HG02970 (cell line): ENCODE measurements at regions not wholly inside any gene's neighbourhood (a gene's known extent, or its start where the extent isn't known, plus 50 kb on each side); places are given as distances from the start of the nearest gene placed in this dataset.

Experiments used
- ATAC-seq: cut with Tn5 transposase; IDR thresholded peaks from one replicate; pipeline ENCODE4 v1.9.1; 2021; ENCODE audit warnings: mild to moderate bottlenecking, moderate library complexity, moderate number of reproducible peaks; ENCODE audit not compliant: unreplicated experiment, low FRiP score

- no peak for ATAC-seq
Observed at GRCh38 chr2:5751873-5752482, 59.8 kb downstream of the SOX11 start.

DNA sequence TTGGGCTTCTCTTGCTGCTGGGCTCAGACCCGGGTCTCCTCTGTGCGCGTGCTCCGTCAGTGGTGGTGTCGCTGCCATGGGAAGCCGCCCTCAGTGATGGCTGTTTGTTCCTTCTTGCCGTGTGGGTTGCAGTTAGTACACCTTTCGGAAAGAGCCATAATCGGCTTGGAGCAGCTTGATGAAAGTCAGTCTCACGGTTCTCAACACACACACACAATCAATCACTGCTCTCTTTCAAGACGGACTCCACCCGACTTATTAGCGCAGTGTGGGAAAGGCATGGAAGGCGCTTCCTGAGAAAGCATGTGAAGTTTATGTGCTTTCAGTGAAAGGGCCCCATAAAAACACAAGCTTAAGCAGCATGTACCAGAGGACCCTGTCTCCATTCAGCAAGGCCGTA lies 64.1 kb downstream of the SOX11 start:
- no peak for ATAC-seq

DNA sequence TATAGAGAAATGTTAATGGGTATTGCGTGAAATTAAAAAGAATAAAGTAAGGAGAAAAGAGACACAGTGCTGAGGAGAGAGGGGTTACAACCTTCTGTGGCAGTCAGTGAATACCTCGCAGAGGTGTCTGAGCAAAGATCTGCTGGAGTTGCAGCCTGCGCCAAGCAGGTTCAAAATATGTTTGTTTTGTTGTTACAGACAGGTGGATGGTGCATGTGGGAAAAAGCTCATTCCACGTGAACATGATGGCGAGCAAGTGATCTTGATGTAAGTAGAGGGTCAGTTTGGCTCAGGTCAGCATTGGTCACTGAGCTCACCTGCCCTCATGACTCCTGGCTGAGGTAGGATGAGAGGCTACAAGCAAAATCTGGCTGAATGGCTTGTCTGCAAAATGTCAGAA lies 66.2 kb downstream of the SOX11 start:
- no peak for ATAC-seq

DNA sequence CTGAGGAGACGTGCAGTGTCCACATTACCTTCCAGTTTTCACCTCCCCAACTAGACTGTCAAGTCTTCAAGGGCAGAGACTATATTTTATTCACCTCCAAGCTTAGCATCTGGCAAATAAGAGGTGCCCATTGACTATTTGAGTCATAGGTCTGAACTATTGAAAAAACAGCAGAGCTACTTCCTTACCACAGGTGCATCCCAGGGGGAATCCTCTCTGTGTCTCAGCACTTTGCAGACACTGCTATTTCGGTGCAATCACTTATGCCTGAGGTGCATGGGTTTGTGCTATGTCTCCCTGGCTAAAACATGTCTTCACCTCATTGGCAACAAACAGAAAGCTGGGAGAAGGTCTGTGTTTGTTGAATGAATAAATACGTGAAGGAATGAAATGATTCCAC lies 67.8 kb downstream of the SOX11 start:
- ATAC-seq = no peak

- no peak for ATAC-seq
Observed at GRCh38 chr2:5763531-5763930, 71.3 kb downstream of the SOX11 start.

DNA sequence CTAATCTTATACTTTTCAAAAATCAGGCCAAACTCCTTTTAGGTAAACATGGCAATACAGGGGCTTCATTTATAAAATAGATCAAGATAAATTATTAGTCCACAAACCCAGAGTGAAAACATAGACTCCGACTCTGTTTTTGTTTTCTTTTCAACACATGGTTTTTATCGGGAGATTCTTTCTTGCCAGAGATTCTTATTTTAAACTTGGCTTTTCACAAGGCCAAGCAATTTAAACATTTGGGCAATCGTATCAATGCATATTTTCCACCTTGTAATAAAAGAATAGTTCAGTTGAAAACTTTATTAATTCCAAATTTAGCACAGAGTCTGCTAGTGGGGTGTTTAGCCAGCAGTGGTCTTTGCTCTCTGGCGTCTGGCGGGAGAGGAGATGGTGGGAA lies 71.9 kb downstream of the SOX11 start:
- no peak for ATAC-seq

GRCh38 chr2:5766056-5766455 lies 73.9 kb downstream of the SOX11 start:
- no peak for ATAC-seq

- ATAC-seq = no peak
Observed at GRCh38 chr2:5766561-5766960, 74.4 kb downstream of the SOX11 start.

GRCh38 chr2:5777131-5777535 lies 84.9 kb downstream of the SOX11 start:
- ATAC-seq = no peak

GRCh38 chr2:5781679-5782078 lies 89.5 kb downstream of the SOX11 start:
- ATAC-seq = no peak

DNA sequence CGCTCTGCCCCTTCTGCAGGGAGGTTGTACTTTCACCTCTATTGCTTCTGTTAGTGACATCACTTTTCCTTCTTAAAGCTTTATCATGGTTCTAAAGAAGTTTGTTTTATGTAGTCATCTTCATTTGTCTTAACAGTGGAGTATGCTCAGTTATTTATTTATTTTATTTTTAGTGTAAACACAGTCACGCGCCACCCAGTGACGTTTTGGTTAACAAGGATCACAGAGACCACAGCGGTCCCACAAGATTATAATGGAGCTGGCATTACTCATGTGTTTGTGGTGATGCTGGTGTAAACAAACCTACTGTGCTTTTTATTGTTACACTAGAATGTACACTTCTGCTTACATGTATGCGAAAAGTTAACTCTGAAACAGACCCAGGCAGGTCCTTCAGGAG lies 89.9 kb downstream of the SOX11 start:
- no peak for ATAC-seq

DNA sequence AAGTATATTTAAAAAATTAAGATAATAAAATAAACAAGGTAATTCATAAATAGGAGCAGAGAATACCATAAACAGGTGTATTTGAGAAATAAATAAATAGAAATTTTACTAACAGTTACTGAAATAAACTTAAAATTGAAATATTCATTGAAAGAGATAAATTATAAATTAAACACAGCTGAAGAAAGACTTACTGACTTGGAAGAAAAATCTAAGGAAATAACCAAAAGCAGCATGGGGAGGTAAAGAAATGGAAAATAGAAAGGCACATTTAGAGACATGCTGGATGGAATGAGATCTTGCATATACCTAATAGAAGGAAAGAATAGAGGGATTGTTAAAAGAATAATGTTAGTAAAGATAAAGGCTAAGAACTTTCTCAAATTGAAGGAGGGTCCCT lies 96.3 kb downstream of the SOX11 start:
- no peak for ATAC-seq

DNA sequence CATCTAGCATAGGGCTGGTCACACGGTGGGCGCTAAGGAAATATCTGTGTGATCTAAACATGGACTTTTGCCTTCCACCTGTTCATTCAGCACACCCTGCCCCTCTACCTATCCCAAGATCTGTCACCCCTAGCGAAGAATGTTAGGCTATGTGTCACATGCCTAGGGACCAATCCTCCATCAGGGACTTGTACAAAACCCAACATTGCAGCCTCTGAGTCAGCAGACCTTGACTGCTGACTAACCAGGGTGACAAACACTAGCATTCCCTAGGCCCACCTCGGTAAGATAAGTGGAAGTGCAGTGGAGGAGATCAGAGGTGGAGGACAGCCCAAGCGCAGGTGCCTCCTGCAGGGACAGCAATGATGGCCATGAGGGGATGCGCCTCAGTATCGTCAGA lies 99.2 kb downstream of the SOX11 start:
- ATAC-seq = no peak

GRCh38 chr2:5794012-5794411 lies 101.8 kb downstream of the SOX11 start:
- no peak for ATAC-seq

GRCh38 chr2:5798084-5798483 lies 105.9 kb downstream of the SOX11 start:
- ATAC-seq = no peak

DNA sequence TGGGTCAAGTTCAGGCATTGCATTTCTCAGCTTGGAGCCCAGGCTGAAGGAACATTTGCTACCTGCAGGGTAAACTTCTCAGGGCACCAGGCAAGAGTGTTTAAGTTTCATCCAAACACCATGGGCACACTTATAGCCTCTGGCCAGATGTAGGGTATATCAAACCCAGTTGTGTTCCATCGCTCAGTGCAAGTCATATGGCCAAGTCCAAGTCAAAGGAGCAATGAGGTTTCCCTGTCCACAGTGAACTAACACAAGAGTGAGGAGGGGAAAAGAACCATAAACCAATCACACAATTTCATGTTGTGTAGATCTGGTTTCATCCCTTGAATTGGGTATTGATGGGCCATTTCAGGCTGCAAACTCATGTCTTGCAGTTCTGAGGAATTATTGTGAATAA lies 107.2 kb downstream of the SOX11 start:
- no peak for ATAC-seq

GRCh38 chr2:5803547-5803946 lies 111.4 kb downstream of the SOX11 start:
- no peak for ATAC-seq

GRCh38 chr2:5818961-5819600 lies 126.9 kb downstream of the SOX11 start:
- no peak for ATAC-seq

- no peak for ATAC-seq
Observed at GRCh38 chr2:5824126-5824525, 131.9 kb downstream of the SOX11 start.

GRCh38 chr2:5825686-5826085 lies 133.5 kb downstream of the SOX11 start:
- no peak for ATAC-seq

DNA sequence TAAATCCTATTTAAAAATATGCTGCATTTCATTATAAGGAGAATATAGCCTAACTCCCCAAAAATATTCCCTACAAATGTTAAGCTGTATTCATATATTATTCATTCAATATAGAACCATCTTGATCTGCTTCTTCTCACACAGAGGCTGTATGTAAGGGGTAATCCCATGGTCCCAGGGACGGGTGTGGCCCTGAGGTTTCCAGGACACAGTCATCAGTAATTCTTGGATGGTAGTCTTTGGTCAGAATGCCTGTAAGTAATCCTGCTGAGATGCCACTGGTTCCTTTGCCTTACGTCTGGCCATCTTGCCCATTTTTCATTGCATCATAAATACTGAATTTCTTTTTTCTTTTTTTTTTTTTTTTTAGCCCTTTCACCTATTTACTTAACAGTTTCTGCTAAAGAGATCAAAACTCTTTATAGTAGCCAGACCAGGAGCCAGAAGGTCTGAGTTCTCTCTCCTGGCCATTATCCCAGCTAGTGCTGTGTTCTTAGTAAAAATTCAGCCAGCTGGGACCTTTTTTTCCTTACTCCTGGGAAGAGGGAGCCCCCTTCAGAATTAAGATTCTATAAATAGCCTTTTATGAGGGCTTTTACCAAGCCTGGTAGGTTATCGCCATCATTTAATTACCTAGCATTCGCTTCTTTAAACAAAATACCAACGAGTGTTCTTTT lies 134.9 kb downstream of the SOX11 start:
- no peak for ATAC-seq

DNA sequence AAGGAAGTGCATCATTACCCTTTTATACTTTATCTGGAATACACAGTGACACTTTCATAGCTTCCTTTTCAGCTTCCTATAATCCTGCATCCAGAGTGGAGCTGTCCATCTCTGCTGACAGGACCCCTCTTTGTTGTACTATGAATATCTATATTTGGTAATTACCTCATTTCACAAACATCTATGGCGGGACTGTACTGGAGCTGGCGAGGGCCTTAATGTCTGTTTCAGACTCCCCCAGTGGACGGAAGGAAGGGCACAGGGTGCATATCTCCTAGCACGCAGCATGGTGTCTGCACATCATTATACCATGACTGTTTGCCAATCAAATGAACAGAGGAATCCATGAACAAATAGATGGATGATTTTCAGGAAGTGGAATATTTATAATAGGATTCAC lies 142.3 kb downstream of the SOX11 start:
- no peak for ATAC-seq
